ENCODE measurements at regions not wholly inside any gene's neighbourhood (a gene's known extent, or its start where the extent isn't known, plus 50 kb on each side); places are given as distances from the start of the nearest gene placed in this dataset.
"Not testable (repeated sequence)": the region's sequence is repeated elsewhere in the genome, so short reads cannot be mapped to it uniquely, and the experiment has no call there.

DNA sequence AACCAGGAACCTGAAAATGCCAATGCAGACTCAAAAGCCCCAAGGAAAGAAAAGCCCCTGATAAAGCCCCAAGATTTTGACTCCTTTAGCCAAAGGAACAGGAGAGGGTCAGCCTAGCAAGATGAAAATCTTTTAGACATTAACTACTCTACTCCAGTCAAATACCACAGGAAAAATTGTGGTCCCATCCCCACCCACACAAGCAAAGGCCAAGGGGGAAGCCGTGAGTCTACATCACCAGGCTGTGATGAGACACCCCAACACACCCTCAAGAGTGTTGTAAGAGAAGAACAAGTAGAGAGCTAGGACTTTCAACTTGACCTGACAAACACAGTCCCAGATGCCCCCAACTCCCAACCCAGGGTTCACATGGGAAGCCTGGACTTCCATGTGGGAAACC is 192.8 kb upstream of the NR5A2 start:
- Mint-ChIP-seq H3K9me3 (peaks cover 9% of the 10 kb centered on the region), H3K4me1 (no peaks in the 10 kb centered on the region), H3K4me3 (no peak overlapping the region), H3K36me3 (ENCODE audit: low read depth) (peaks cover 3% of the 10 kb centered on the region), H3K27ac (ENCODE audit: unreplicated experiment) (no peak overlapping the region), H3K27me3 (ENCODE audit: low read depth) (no peaks in the 10 kb centered on the region)
- DNase-seq (ENCODE audit: low read depth, low spot score) = no peak
- TF ChIP-seq, protein P1, sequence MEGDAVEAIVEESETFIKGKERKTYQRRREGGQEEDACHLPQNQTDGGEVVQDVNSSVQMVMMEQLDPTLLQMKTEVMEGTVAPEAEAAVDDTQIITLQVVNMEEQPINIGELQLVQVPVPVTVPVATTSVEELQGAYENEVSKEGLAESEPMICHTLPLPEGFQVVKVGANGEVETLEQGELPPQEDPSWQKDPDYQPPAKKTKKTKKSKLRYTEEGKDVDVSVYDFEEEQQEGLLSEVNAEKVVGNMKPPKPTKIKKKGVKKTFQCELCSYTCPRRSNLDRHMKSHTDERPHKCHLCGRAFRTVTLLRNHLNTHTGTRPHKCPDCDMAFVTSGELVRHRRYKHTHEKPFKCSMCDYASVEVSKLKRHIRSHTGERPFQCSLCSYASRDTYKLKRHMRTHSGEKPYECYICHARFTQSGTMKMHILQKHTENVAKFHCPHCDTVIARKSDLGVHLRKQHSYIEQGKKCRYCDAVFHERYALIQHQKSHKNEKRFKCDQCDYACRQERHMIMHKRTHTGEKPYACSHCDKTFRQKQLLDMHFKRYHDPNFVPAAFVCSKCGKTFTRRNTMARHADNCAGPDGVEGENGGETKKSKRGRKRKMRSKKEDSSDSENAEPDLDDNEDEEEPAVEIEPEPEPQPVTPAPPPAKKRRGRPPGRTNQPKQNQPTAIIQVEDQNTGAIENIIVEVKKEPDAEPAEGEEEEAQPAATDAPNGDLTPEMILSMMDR (conservative IDR thresholded peaks at IDR 0.05) = no peak

DNA sequence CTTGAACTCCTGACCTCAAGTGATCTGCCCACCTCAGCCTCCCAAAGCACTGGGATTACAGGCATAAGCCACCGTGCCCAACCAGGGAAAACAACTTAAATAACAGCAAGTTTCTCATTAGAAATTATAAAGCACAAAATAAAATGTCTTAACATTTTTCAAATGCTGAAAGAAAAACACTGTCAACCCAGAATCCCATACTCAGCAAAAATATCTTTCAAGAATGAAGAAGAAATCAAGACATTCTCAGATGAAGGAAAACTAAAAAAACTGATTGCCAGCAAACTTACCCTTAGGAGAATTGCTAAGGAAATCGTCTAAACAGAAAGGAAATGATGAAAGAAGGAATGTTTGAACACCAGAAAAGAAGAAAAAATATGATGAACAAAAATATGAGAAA is 191.1 kb upstream of the NR5A2 start:
- H3K9me3 Mint-ChIP-seq = peaks cover 9% of the 10 kb centered on the region
- H3K27me3 Mint-ChIP-seq (ENCODE audit: low read depth) = no peaks in the 10 kb centered on the region
- TF ChIP-seq, protein P1 (conservative IDR thresholded peaks at IDR 0.05) = no peak
- no peak overlapping the region for H3K4me3 Mint-ChIP-seq
- peaks cover 3% of the 10 kb centered on the region for H3K36me3 Mint-ChIP-seq (ENCODE audit: low read depth)
- no peak for DNase-seq (ENCODE audit: low read depth, low spot score)
- H3K4me1 Mint-ChIP-seq = no peaks in the 10 kb centered on the region
- H3K27ac Mint-ChIP-seq (ENCODE audit: unreplicated experiment) = no peak overlapping the region

DNA sequence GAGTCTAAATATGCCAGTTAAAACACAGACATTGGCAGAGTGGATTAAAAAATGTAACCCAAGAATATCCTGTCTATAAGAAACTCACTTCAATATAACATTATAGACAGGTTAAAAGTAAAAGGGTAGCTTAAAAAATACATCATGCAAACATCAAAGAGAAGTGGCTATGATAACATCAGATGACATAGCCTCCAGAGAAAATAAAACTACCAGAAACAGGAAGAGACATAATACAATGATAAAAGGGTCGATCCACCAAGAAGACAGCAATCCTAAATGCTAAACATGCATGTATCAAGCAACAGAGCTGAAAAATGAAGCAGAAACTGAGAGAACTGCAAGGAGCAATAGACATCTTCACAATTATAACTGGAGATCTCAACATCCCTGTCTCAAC is 190.2 kb upstream of the NR5A2 start:
- no peak for DNase-seq (ENCODE audit: low read depth, low spot score)
- TF ChIP-seq, protein P1 (conservative IDR thresholded peaks at IDR 0.05) = no peak
- Mint-ChIP-seq H3K27me3 (ENCODE audit: low read depth) (no peaks in the 10 kb centered on the region), H3K4me1 (no peaks in the 10 kb centered on the region), H3K27ac (ENCODE audit: unreplicated experiment) (no peak overlapping the region), H3K36me3 (ENCODE audit: low read depth) (peaks cover 3% of the 10 kb centered on the region), H3K9me3 (peaks cover 9% of the 10 kb centered on the region), H3K4me3 (no peak overlapping the region)

DNA sequence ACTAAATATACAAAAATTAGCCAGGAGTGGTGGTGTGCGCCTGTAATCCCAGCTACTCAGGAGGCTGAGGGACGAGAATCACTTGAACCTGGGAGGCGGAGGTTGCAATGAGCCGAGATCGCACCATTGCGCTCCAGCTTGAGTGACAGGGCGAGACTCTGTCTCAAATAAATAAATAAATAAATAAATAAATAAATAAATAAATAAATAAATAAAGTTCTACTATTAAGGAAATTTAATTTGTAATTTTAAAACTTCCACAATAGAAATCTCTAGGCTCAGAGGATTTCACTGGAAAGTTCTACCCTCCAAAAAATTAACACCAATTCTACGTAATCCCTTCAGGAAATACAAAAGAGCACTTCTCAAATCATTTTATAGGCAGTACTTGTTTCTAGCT is 187.9 kb upstream of the NR5A2 start:
- DNase-seq (ENCODE audit: low read depth, low spot score); H3K36me3 Mint-ChIP-seq (ENCODE audit: low read depth); H3K27me3 Mint-ChIP-seq (ENCODE audit: low read depth): not testable (repeated sequence)

DNA sequence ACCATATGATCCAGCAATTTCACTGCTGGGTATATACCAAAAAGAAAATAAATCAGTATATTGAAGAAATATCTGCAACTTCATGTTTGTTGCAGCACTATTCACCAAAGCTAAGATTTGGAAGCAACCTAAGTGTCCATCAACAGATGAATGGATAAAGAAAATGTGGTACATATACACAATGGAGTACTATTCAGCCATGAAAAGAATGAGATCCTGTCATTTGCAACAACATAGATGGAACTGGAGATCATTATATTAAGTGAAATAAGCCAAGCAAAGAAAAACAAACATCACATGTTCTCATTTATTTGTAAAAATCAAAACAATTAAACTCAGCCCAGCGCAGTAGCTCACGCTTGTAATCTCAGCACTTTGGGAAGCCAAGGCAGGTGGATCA is 184.4 kb upstream of the NR5A2 start:
- H3K4me1 Mint-ChIP-seq; H3K9me3 Mint-ChIP-seq; H3K27ac Mint-ChIP-seq (ENCODE audit: unreplicated experiment); DNase-seq (ENCODE audit: low read depth, low spot score); H3K27me3 Mint-ChIP-seq (ENCODE audit: low read depth); H3K36me3 Mint-ChIP-seq (ENCODE audit: low read depth); H3K4me3 Mint-ChIP-seq: not testable (repeated sequence)

More for the DNA sequence above, 187.9 kb upstream of the NR5A2 start:
- not testable (repeated sequence) for H3K27ac Mint-ChIP-seq (ENCODE audit: unreplicated experiment); H3K9me3 Mint-ChIP-seq; H3K4me1 Mint-ChIP-seq; H3K4me3 Mint-ChIP-seq

DNA sequence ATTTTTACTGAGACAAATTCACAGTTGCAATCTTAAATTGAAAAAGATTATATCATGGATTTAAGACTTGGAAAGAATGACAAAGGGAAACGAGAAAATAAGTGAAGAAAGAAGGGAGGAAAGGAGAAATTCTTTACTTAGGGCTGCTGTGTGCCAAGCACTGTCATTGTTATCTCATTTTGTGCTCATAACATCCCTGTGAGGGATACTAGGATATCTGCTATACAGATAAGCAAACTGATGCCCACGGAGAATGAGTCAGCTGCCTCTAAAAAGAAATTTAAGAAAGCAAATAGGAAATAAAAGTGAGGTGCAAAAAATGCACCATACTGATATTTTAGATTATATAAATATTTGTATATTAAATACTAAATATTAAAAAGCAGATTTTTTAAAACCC is 183.6 kb upstream of the NR5A2 start:
- DNase-seq (ENCODE audit: low read depth, low spot score) = no peak
- no peaks in the 10 kb centered on the region for H3K4me1 Mint-ChIP-seq
- H3K9me3 Mint-ChIP-seq = peaks cover 2% of the 10 kb centered on the region

More for the DNA sequence above, 183.6 kb upstream of the NR5A2 start:
- H3K27ac Mint-ChIP-seq (ENCODE audit: unreplicated experiment) = no peak overlapping the region
- H3K36me3 Mint-ChIP-seq (ENCODE audit: low read depth) = no peaks in the 10 kb centered on the region
- H3K4me3 Mint-ChIP-seq = no peak overlapping the region
- TF ChIP-seq, protein P1 (conservative IDR thresholded peaks at IDR 0.05) = no peak
- no peaks in the 10 kb centered on the region for H3K27me3 Mint-ChIP-seq (ENCODE audit: low read depth)

All from neural crest cell (in vitro differentiated cells).